HG03280 (cell line): ENCODE measurements at regions not wholly inside any gene's neighbourhood (a gene's known extent, or its start where the extent isn't known, plus 50 kb on each side); places are given as distances from the start of the nearest gene placed in this dataset.

Source experiments
- ATAC-seq: cut with Tn5 transposase; IDR thresholded peaks from one replicate; pipeline ENCODE4 v1.9.1; 2021; ENCODE audit warnings: mild to moderate bottlenecking, moderate library complexity; ENCODE audit not compliant: unreplicated experiment

GRCh38 chr5:8601831-8602354 is 732.9 kb downstream of the MTRR start:
- no peak for ATAC-seq

DNA sequence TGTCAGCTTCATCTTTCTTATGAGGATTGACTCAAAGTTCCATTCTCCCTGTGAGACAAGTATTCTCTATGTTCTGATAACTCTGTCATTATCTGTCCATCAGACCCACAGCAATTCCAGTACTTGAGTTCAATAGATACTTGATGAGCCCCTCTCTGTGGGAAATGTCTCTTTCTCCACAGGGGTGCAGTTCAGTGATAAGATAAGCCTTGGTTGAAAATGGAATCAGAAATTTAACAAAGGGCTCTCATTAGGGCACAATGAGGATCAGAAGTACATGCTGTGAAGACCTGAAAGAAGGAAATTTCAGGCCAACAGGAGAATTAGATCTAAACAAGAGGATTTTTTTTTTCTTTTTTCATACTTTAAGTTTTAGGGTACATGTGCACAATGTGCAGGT is 737.3 kb downstream of the MTRR start:
- ATAC-seq: no peak

DNA sequence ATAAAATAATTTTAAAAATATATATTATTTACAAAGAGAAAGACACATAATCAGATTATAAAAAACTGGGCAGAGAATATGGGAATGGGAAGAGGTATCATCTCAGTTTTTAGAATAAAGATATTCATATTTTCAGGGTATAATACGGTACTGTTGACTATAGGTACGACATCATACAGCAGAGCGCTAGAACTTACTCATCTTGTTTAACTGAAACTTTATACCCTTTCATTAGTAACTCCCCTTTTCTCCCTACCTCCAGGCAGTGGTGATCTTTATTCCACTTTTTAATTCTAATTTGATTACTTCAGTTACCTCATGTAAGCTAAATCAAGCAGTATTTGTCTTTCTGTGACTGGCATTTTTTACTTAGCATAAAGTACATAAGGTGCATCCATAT is 742.1 kb downstream of the MTRR start:
- ATAC-seq: no peak

DNA sequence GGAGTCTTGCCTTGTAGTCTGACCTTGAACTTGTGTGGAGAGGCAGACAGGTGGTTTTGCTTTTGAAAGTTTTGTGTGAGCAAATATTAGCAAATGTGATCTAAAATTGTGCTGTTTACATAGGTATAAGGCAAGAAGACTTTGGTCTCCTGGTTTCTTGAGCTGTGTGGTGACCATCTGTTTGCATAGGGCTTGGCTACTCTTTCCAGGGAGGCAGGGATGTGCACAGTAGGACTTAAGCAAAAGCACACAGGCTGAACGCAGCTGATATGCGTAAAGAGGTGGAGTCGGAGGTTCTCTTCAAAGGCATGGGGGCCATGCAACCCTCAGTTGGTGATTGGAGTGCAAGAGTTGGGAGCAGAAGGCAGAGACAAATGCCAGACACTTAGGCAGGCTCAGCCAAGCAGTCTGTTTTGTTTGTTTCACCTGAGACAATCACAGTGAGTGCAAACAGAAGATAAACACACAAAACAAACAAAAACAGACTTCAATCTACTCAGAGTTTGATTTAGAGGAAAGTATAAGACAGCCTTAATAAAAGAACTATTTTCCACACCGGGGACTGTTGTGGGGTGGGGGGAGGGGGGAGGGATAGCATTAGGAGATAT is 744.2 kb downstream of the MTRR start:
- ATAC-seq: no peak

DNA sequence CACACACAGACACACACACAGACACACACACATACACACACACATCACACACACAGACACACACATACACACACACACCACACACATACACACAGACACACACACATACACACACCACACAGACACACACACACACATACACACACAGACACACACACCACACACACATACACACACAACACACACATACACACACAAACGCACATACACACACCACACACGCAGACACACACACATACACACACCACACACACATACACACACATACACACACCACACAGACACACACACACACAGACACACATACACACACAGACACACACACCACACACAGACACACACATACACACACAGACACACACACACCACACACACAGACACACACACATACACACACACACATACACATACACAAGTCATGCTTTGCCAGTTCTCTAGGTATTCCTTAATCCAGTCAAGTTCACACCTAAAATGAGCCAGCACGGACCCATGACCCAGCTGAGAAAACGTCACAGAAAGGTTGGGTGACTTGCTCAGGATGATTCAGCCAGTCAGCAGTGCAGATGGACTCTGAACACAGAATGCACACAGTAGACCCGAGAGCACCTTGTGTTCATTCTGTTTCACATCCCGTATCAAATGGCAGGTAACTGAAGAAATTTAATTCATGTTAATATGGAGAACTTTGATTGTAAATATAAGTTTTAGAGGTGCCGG is 746.4 kb downstream of the MTRR start:
- ATAC-seq: no peak

- no peak for ATAC-seq
Measured at GRCh38 chr5:8628521-8628920, 759.6 kb downstream of the MTRR start.

DNA sequence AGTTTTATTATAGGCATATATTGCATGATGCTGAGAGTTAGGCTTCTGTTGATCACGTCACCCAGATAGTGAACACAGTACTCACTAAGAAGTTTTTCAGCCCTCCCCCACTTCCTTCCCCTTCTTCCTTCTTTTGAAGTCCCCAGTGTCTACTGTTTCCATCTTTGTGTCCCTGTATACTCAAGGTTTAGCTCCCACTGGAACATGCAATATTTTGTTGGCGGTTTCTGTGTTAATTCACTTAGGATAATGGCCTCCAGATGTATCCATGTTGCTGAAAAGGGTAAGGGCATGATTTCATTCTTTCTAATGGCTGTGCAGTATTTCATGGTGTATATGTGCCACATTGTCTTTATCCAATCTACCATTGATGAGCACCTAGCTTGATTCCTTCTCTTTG is 764.3 kb downstream of the MTRR start:
- ATAC-seq: no peak

GRCh38 chr5:8633696-8634095 is 764.7 kb downstream of the MTRR start:
- no peak for ATAC-seq

GRCh38 chr5:8634219-8634618 is 765.3 kb downstream of the MTRR start:
- ATAC-seq: no peak

DNA sequence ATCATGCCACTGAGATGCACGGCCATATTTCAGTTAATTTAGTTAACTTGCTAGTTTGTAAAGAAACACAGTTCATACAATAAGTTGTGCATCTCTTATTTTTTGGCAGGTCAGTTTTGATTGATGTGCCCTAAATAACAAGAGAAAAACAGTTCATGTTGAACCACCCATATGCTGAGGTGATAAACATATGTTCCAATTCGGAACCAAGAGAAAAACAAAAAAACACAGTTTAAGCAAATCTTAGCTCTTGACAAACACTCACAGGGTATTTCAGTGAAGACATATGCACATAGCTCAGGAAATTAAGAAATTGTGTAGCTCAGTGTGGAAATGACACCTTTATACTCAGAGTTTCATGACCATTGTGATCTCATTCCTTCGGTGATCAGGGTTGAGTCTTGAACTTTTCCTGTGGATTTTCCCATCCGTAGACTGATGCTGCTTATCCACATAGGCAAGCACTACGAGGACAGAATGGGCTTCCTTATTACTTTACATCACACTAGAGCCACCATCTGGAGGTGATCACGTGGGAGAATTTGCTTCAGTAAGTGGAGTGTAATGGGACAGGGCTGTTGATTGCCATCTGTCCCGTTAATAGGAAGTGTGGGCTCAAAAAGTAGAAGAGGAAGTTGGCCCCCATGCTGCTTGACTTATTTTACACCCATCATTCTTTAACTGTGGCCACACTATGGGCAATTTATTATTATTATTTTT is 773.0 kb downstream of the MTRR start:
- no peak for ATAC-seq

DNA sequence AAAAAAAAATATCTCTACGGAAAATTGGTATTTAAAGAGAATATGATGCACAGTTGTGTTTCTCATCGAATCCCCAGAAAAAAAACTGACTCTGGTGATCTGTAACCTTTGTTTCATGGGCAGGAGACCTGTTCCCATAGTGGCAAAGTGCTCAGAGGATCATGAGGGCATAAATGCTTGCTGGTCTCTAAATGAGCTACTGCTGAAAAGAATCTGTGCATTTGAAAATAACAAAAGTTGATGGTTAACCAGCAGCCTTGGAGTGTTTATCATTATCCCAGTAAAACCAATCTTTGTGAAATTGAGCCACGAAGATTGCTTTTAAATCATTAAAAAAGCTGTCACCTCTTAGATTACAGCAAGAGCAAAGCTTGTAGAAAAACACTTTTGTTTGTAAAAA is 775.4 kb downstream of the MTRR start:
- no peak for ATAC-seq

- no peak for ATAC-seq
Measured at GRCh38 chr5:8647111-8647510, 778.2 kb downstream of the MTRR start.

DNA sequence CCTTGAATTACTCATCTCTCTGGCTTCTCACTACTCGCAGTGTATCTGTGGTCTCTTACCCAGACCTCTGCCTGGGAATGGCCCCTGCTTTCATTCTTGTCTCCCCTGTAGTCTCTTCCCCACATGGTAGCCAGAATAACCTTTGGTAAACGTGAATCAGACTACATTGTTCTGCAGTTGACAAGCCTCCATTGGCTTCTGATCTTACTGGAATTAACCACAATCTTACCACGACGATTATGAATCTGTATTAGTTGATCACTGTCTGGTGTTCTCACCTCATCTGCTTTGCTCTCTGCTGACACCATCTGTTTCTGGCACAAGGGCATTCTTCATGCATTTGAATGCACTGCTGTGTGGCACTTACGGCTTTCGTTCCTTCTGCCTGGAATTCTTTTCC is 781.2 kb downstream of the MTRR start:
- no peak for ATAC-seq

DNA sequence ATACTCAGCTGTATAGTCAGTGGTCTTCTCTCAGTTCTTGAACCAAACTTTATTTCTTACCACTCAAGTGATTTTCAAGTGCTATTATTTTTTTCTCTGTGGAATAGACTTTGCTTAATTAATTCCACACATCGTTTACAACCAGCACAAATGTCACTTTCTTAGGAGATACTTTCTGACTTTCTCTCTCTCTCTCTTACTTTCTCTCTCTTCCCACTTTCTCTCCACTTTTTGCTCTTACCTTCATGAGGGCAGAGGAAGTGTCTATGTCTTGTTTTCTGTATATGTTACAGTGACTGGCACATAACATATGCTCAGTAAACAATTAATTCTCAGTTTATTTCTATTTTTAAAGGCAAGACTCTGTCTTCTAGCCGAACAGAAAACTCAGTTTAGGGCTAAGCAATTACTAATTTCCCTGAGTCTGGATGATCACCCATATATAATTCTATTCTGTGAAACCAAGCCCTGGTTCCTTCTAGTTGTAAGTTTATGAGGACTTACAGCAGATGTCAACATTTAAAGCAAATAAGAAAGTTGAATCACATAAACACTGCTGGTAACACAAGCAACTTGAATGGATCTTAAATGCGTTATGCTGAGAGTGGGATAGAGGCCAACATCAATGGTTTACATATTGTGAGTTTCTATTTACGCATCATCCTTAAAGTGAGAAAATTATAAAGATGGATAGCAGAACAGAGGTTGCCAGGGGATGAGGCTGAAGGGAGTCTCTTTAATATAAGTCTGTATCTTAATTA is 791.4 kb downstream of the MTRR start:
- ATAC-seq: no peak

GRCh38 chr5:8663374-8663773 is 794.4 kb downstream of the MTRR start:
- ATAC-seq: no peak

DNA sequence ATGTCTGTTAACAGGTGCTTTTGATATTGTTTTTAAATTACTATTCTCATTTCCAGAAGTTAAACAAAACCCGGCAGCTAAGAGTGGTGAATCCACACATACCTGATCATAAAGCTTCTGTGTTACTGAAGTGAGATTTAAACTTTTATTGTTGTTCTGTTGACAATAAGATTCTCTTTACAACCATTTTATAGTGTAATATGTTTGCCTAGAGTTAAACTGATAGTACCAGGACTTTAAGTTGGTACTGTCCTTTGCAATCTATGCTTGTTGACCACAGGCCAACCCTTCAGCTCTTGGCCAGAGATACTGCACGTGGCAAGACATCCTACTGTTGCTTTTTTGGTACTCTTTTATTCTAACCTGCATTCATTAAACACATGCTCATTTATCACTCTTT is 806.2 kb downstream of the MTRR start:
- ATAC-seq: no peak

DNA sequence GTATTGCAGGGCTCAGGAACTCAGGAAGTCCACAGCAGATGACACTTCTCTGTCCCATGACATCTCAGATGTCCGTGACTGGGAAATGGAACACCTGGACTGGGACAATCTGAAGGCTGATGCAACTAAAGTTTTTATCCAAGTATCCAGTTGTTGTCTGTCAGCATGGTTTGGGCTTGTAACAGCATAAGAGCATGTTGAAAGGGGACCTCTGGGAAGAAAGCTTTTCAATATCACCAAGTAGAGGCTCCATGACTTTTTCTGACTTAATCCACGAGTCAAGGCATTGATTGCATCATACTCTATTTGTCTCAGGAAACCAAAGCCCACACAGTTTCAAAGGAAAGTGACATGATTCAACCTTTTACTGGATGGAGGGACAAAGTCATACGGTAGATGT is 807.7 kb downstream of the MTRR start:
- ATAC-seq: no peak

GRCh38 chr5:8682381-8682780 is 813.4 kb downstream of the MTRR start:
- no peak for ATAC-seq

DNA sequence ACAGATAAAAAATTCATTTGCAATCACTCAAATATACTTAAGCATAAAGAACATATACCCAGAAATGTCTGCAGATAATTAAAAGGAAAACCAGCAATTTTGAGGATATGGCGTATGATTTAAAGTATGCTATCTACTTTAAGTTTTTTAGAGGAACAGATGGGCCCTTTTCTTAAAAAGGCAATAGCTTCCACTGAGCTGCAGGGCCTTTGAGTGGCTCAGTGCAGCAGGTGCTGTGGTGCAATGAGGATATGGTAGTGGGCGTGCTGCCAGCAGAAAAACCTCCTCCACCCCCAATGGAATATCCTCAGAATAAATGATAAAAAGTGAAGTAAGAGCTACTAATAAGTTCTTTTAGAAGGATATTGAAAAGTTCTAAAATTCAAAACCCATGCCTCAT is 814.5 kb downstream of the MTRR start:
- ATAC-seq: no peak

GRCh38 chr5:8685704-8686103 is 816.8 kb downstream of the MTRR start:
- no peak for ATAC-seq

DNA sequence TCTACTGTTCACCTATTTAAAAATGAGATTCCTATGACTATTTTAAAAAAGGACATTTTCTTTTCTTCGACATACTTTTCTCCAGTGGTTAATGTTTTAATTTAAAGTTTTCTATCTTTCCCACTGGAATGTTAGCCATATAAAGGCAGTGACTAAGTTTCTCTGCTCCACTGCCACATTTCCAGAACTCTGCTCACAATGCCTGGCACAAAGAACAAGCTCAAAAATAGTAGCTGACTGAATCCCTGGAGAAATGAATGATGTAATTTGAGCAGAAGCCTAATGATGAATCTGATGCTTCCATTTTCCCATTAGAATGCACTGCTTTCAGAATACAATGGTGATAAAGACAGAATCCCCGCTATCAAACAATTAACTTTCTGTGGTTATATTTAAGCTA is 817.8 kb downstream of the MTRR start:
- no peak for ATAC-seq
